PC-3 (cell line): ENCODE measurements at regions not wholly inside any gene's neighbourhood (a gene's known extent, or its start where the extent isn't known, plus 50 kb on each side); places are given as distances from the start of the nearest gene placed in this dataset.

Experiments used
- CTCF ChIP-seq: fragments of 300-600 bp; sonication (generic); conservative IDR thresholded peaks from 2 replicates; pipeline ENCODE4 v1.5.1; 2017; ENCODE audit warnings: antibody characterized with exemption, low read depth, mild to moderate bottlenecking, low read length
- EZH2 ChIP-seq: fragments of 300-600 bp; sonication (generic); IDR thresholded peaks from one replicate; pipeline ENCODE4 v1.6.1; 2017; ENCODE audit warnings: antibody characterized with exemption, mild to moderate bottlenecking, low read length; ENCODE audit not compliant: unreplicated experiment
- EZH2phosphoT487 ChIP-seq: fragments of 300-600 bp; sonication (generic); IDR thresholded peaks from 2 replicates; pipeline ENCODE4 v1.6.1; 2018; ENCODE audit warnings: mild to moderate bottlenecking, antibody characterized with exemption, low read length, borderline replicate concordance

- no peak for TF ChIP-seq CTCF
- no peak for TF ChIP-seq EZH2
- TF ChIP-seq EZH2phosphoT487 = no peak
These were observed 918.0 kb upstream of the SEL1L start for GRCh38 chr14:82451675-82452074.
